GM23338 (cell line): ENCODE measurements at regions not wholly inside any gene's neighbourhood (a gene's known extent, or its start where the extent isn't known, plus 50 kb on each side); places are given as distances from the start of the nearest gene placed in this dataset.

ENCODE experiments used
- ATAC-seq: fragments of 200-7000 bp; cut with Tn5 transposase; 3 replicates; pipeline ENCODE4 v1.9.1; 2020
- DNase-seq: peaks from one replicate; pipeline ENCODE4 v3.0.0-alpha.2; 2015; ENCODE audit warnings: low spot score
- H2AFZ ChIP-seq: fragments of 200-600 bp; sonication (generic); 2 replicates; pipeline ENCODE4 v1.8.0; 2016; ENCODE audit warnings: antibody characterized with exemption, mild to moderate bottlenecking, moderate library complexity
- H3F3A ChIP-seq: fragments of 200-600 bp; sonication (generic); replicated peaks from 2 replicates; pipeline ENCODE4 v1.8.0; 2017; ENCODE audit warnings: antibody characterized with exemption, mixed run types, low read depth
- H3K27ac ChIP-seq: fragments of 200-600 bp; sonication (generic); 2 replicates; pipeline ENCODE4 v1.6.1; 2016; ENCODE audit warnings: low read depth
- H3K27me3 ChIP-seq: fragments of 200-600 bp; sonication (generic); 2 replicates; pipeline ENCODE4 v1.8.0; 2016; ENCODE audit warnings: mild to moderate bottlenecking, mixed run types, moderate library complexity; ENCODE audit not compliant: insufficient read depth
- H3K36me3 ChIP-seq: fragments of 200-600 bp; sonication (generic); 2 replicates; pipeline ENCODE4 v1.8.0; 2016; ENCODE audit warnings: mild to moderate bottlenecking; ENCODE audit not compliant: insufficient read depth
- H3K4me1 ChIP-seq: fragments of 200-600 bp; sonication (generic); 2 replicates; pipeline ENCODE4 v1.8.0; 2016; ENCODE audit warnings: mild to moderate bottlenecking, moderate library complexity; ENCODE audit not compliant: insufficient read depth
- H3K4me2 ChIP-seq: fragments of 200-600 bp; sonication (generic); 2 replicates; pipeline ENCODE4 v1.7.1; 2017; ENCODE audit warnings: mixed run types
- H3K4me3 ChIP-seq: fragments of 200-600 bp; sonication (generic); 2 replicates; pipeline ENCODE4 v1.6.1; 2016; ENCODE audit warnings: mixed run types
- H3K79me2 ChIP-seq: fragments of 200-600 bp; sonication (generic); replicated peaks from 2 replicates; pipeline ENCODE4 v1.8.0; 2017; ENCODE audit warnings: mild to moderate bottlenecking; ENCODE audit not compliant: insufficient read depth
- H3K9me2 ChIP-seq: fragments of 200-600 bp; sonication (generic); 2 replicates; pipeline ENCODE4 v1.8.0; 2017; ENCODE audit not compliant: insufficient read depth
- H4K20me1 ChIP-seq: fragments of 200-600 bp; sonication (generic); replicated peaks from 2 replicates; pipeline ENCODE4 v1.8.0; 2017; ENCODE audit warnings: mild to moderate bottlenecking; ENCODE audit not compliant: insufficient read depth
- H3K27ac Mint-ChIP-seq: 2 replicates; pipeline ENCODE4 v1.8.0; 2020; ENCODE audit warnings: inconsistent platforms, mild to moderate bottlenecking, moderate library complexity, mixed read lengths
- H3K27me3 Mint-ChIP-seq: 3 replicates; pipeline ENCODE4 v1.8.0; 2022; ENCODE audit warnings: low read depth, mild to moderate bottlenecking, moderate library complexity, mixed read lengths, inconsistent platforms; ENCODE audit not compliant: insufficient read depth, poor library complexity
- H3K36me3 Mint-ChIP-seq: 3 replicates; pipeline ENCODE4 v1.8.0; 2021; ENCODE audit warnings: low read depth, mild to moderate bottlenecking, inconsistent platforms, moderate library complexity, mixed read lengths
- H3K4me1 Mint-ChIP-seq: 3 replicates; pipeline ENCODE4 v1.8.0; 2020; ENCODE audit warnings: mild to moderate bottlenecking, inconsistent platforms, mixed read lengths
- H3K4me3 Mint-ChIP-seq: 3 replicates; pipeline ENCODE4 v1.8.0; 2021; ENCODE audit warnings: moderate library complexity, mild to moderate bottlenecking, inconsistent platforms, mixed read lengths
- H3K9me3 Mint-ChIP-seq: 3 replicates; pipeline ENCODE4 v1.8.0; 2020; ENCODE audit warnings: moderate library complexity, mild to moderate bottlenecking, inconsistent platforms, mixed read lengths
- CREB1 ChIP-seq: fragments of 250-450 bp; sonication (Bioruptor Pico); IDR thresholded peaks from 2 replicates; pipeline ENCODE4 v1.5.0; 2020; ENCODE audit warnings: low read depth, mild to moderate bottlenecking, moderate library complexity
- EZH2 ChIP-seq: fragments of 200-600 bp; sonication (generic); IDR thresholded peaks from one replicate; pipeline ENCODE4 v1.8.0; 2017; ENCODE audit warnings: antibody characterized with exemption, mild to moderate bottlenecking, low read depth; ENCODE audit not compliant: unreplicated experiment
- JUNB ChIP-seq: IDR thresholded peaks from one replicate; pipeline ENCODE4 v1.6.1; 2016; ENCODE audit warnings: antibody characterized with exemption; ENCODE audit not compliant: unreplicated experiment
- STAT1 ChIP-seq: IDR thresholded peaks from one replicate; pipeline ENCODE4 v1.6.1; 2016; ENCODE audit warnings: antibody characterized with exemption; ENCODE audit not compliant: unreplicated experiment
- ZNF114 ChIP-seq: fragments of 250-450 bp; sonication (Bioruptor Pico); IDR thresholded peaks from 2 replicates; pipeline ENCODE4 v1.5.0; 2020; ENCODE audit warnings: mild to moderate bottlenecking, moderate library complexity
- TF ChIP-seq, protein P1 (sequence below): IDR thresholded peaks from 2 replicates; pipeline ENCODE4 v1.6.1; 2016; ENCODE audit warnings: antibody characterized with exemption
- TF ChIP-seq, protein P2 (sequence below), 2 experiments: fragments of 200-600 bp in 1 of 2; sonication (generic) in 1 of 2; conservative IDR thresholded peaks; 2 replicates each; pipeline versions ENCODE4 v1.5.1 to v1.6.1; 2016 to 2017; ENCODE audit warnings: antibody characterized with exemption in 2 of 2, low read depth in 2 of 2, mild to moderate bottlenecking in 2 of 2, moderate library complexity in 1 of 2
- TF ChIP-seq, protein P3 (sequence below): fragments of 250-450 bp; sonication (Bioruptor Pico); IDR thresholded peaks from 2 replicates; pipeline ENCODE4 v1.5.0; 2020; ENCODE audit warnings: mild to moderate bottlenecking, moderate library complexity

DNA sequence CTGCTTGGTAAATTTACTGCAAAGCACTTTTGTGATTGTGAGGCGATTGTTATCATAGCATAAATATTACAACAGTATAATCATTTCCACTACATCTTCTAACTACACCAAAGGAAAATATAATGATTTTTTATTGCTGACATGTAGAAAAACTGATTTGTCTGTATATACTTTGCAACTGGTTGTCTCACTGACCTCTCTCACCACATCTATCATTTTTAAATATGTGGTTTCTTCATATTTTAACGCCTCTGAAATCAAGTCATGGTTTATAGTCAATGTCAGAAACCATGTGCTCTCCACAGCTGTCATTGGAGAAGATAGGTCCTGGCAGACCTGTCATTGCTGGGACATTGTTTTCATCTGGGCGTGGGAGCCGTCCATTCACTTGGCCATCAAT lies 315.4 kb upstream of the KLF6 start:
- H3K27ac ChIP-seq = no peak overlapping the region

More for the DNA sequence above, 315.4 kb upstream of the KLF6 start:
- DNase-seq = no peak
- H3K36me3 Mint-ChIP-seq = peaks cover 8% of the 10 kb centered on the region; the same call in 2 of the 3 replicates
- no peaks in the 10 kb centered on the region for H3K27me3 Mint-ChIP-seq
- peaks cover 14% of the 10 kb centered on the region for H3K9me3 Mint-ChIP-seq
- H3K4me3 Mint-ChIP-seq = no peak overlapping the region
- Histone ChIP-seq H3F3A (no peaks in the 10 kb centered on the region), H3K79me2 (no peaks in the 10 kb centered on the region), H4K20me1 (no peaks in the 10 kb centered on the region), H3K36me3 (no peaks in the 10 kb centered on the region), H3K4me3 (no peak overlapping the region), H3K4me1 (no peaks in the 10 kb centered on the region), H2AFZ (no peak overlapping the region), H3K9me2 (no peaks in the 10 kb centered on the region), H3K4me2 (no peak overlapping the region), H3K27me3 (no peaks in the 10 kb centered on the region)
- no peaks in the 10 kb centered on the region for H3K4me1 Mint-ChIP-seq
- TF ChIP-seq ZNF114 (CRISPR knock-in tag) (no peak), EZH2 (no peak), STAT1 (no peak), CREB1 (CRISPR knock-in tag) (no peak), JUNB (no peak)
- TF ChIP-seq, protein P1, sequence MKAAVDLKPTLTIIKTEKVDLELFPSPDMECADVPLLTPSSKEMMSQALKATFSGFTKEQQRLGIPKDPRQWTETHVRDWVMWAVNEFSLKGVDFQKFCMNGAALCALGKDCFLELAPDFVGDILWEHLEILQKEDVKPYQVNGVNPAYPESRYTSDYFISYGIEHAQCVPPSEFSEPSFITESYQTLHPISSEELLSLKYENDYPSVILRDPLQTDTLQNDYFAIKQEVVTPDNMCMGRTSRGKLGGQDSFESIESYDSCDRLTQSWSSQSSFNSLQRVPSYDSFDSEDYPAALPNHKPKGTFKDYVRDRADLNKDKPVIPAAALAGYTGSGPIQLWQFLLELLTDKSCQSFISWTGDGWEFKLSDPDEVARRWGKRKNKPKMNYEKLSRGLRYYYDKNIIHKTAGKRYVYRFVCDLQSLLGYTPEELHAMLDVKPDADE = no peak
- TF ChIP-seq, protein P2, sequence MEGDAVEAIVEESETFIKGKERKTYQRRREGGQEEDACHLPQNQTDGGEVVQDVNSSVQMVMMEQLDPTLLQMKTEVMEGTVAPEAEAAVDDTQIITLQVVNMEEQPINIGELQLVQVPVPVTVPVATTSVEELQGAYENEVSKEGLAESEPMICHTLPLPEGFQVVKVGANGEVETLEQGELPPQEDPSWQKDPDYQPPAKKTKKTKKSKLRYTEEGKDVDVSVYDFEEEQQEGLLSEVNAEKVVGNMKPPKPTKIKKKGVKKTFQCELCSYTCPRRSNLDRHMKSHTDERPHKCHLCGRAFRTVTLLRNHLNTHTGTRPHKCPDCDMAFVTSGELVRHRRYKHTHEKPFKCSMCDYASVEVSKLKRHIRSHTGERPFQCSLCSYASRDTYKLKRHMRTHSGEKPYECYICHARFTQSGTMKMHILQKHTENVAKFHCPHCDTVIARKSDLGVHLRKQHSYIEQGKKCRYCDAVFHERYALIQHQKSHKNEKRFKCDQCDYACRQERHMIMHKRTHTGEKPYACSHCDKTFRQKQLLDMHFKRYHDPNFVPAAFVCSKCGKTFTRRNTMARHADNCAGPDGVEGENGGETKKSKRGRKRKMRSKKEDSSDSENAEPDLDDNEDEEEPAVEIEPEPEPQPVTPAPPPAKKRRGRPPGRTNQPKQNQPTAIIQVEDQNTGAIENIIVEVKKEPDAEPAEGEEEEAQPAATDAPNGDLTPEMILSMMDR (conservative IDR thresholded peaks at IDR 0.05; ENCODE audit: low read depth in 2 of 2) = no peak
- TF ChIP-seq, protein P3, sequence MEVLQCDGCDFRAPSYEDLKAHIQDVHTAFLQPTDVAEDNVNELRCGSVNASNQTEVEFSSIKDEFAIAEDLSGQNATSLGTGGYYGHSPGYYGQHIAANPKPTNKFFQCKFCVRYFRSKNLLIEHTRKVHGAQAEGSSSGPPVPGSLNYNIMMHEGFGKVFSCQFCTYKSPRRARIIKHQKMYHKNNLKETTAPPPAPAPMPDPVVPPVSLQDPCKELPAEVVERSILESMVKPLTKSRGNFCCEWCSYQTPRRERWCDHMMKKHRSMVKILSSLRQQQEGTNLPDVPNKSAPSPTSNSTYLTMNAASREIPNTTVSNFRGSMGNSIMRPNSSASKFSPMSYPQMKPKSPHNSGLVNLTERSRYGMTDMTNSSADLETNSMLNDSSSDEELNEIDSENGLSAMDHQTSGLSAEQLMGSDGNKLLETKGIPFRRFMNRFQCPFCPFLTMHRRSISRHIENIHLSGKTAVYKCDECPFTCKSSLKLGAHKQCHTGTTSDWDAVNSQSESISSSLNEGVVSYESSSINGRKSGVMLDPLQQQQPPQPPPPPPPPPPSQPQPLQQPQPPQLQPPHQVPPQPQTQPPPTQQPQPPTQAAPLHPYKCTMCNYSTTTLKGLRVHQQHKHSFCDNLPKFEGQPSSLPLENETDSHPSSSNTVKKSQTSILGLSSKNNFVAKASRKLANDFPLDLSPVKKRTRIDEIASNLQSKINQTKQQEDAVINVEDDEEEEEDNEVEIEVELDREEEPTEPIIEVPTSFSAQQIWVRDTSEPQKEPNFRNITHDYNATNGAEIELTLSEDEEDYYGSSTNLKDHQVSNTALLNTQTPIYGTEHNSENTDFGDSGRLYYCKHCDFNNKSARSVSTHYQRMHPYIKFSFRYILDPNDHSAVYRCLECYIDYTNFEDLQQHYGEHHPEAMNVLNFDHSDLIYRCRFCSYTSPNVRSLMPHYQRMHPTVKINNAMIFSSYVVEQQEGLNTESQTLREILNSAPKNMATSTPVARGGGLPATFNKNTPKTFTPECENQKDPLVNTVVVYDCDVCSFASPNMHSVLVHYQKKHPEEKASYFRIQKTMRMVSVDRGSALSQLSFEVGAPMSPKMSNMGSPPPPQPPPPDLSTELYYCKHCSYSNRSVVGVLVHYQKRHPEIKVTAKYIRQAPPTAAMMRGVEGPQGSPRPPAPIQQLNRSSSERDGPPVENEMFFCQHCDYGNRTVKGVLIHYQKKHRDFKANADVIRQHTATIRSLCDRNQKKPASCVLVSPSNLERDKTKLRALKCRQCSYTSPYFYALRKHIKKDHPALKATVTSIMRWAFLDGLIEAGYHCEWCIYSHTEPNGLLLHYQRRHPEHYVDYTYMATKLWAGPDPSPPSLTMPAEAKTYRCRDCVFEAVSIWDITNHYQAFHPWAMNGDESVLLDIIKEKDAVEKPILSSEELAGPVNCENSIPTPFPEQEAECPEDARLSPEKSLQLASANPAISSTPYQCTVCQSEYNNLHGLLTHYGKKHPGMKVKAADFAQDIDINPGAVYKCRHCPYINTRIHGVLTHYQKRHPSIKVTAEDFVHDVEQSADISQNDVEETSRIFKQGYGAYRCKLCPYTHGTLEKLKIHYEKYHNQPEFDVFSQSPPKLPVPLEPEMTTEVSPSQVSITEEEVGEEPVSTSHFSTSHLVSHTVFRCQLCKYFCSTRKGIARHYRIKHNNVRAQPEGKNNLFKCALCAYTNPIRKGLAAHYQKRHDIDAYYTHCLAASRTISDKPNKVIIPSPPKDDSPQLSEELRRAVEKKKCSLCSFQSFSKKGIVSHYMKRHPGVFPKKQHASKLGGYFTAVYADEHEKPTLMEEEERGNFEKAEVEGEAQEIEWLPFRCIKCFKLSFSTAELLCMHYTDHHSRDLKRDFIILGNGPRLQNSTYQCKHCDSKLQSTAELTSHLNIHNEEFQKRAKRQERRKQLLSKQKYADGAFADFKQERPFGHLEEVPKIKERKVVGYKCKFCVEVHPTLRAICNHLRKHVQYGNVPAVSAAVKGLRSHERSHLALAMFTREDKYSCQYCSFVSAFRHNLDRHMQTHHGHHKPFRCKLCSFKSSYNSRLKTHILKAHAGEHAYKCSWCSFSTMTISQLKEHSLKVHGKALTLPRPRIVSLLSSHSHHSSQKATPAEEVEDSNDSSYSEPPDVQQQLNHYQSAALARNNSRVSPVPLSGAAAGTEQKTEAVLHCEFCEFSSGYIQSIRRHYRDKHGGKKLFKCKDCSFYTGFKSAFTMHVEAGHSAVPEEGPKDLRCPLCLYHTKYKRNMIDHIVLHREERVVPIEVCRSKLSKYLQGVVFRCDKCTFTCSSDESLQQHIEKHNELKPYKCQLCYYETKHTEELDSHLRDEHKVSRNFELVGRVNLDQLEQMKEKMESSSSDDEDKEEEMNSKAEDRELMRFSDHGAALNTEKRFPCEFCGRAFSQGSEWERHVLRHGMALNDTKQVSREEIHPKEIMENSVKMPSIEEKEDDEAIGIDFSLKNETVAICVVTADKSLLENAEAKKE (CRISPR knock-in tag) = no peak
- ATAC-seq = no peak
- H3K27ac Mint-ChIP-seq = no peak overlapping the region
